ENCODE measurements at regions not wholly inside any gene's neighbourhood (a gene's known extent, or its start where the extent isn't known, plus 50 kb on each side); places are given as distances from the start of the nearest gene placed in this dataset.

DNA sequence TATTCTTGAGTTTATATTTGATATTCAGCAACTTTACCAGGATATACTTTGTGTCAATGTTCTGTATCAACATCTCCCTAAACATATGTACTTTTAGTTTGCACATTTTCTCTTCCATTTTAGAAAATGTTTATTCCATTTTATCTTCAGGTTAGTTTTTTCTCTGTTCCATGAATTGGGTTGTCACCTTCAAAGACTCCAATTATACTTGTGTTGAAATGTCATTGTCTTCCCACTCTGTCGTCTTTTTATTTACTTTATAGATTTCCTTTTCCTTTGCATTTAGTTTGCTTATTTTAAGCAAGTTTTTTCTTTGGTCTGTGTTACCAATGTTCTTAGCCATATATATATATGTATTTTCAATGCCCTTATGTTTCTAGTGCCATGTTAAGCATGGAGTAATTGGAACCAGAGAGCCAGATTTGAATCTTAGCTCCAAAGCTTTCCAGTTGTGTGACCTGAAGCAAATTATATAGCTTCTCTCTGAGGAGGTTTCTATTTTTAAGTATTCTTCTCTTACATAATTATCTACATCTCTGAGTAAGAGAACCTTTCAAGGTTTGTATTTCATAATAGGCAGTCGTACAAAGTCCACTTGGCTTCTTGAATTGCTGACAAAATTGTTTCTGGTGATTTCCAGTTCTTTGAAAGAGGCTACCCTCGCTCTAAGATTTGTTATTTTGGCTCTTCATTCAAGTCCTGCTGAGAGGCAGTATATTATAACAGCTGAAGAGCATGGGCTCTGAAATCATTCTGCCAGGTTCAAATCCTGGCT is 85.8 kb upstream of the DYRK2 start:
- FAIRE-seq, result no peak

DNA sequence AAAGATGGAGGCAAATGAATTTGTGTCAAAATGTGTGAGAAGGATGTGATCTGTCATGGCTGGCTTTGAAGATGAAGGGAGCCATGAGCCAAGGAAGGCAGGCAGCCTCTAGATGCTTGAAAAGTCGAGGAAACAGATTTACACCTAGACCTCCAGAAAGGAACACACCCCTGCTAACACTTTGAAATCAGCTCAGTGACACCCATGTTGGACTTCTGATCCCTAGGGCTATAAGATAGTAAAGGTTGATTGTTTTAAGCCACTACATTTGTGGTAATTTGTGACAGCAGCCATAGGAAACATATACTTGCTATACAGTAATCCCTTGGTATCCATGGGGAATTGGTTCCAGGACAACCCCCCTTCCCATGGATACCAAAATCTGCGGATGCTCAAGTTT is 80.5 kb upstream of the DYRK2 start:
- FAIRE-seq (no peak), DNase-seq (ENCODE audit: low spot score in 2 of 2) (no peak)

More for the DNA sequence above, 85.8 kb upstream of the DYRK2 start:
- no peak for DNase-seq (ENCODE audit: low spot score in 2 of 2)

DNA sequence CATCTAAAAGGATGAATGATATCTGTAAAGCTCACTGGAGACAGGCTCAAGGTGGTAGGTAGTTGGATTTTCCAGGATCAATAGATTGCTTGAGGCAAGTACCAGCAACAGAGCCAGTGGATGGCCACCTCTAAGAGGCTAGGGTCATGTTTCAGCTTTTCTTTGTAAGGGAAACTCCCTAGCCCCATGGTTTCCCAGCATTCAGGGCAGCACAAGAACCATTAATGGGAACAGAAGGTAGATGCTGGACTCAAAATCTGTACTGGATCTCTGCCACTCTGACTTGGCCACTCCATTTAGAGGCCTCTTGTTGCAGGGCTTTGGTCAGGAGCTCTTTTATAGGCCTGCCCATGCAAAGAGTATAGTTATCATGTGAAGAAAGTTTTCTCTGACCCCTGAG is 76.1 kb upstream of the DYRK2 start:
- FAIRE-seq (no peak), DNase-seq (ENCODE audit: low spot score in 2 of 2) (no peak)

DNA sequence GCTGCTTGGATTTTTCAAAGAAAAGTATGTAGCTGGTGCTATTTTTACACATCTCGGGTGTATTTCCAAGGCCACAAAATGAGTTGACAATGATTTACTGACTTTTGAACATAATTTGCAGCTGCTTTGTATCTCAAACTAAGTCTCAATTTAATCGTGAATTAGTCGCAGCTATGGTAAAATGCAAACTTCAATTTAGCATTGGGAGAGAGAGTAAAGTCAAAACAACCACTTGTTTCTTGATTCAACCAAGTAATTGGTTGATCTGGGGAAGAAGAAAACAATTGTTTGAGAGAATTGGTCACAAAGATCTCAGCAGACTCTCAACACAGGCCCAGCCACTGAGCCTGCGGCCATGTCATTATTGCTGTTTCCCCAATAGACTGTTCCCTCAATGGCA is 75.0 kb upstream of the DYRK2 start:
- no peak for DNase-seq (ENCODE audit: low spot score in 2 of 2)
- no peak for FAIRE-seq

DNA sequence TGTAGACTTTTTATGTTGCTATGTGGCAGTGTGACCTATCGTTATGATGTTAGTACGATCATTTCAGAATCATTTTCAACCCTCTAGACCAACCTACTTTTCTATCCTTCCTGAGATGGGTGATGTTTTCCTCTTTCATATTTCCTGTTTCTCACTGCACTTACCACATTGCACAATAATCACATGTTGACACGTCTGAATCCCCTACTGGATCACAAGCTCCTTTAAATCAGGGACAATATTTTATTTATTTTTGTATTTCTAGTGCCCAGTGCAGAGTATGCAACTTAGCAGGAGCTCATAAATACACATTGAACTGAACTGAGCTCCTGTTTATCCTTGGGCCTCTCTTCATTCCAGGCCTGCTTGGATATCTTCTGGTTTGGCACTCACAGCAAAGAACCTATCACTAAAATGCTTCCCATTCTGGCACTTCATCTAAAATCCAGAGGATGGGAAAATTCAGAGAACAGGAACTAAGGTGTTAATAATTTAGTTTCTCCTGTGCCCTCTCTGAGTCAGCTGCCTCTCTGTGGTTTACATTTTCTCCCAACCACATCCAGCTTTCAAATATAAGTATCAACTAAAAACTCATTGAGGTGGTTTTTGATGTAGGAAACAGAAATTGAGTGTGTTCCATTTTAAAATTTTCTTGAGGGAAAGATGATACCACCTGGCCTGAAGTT is 69.4 kb upstream of the DYRK2 start:
- FAIRE-seq (no peak), DNase-seq (ENCODE audit: low spot score in 2 of 2) (no peak)

DNA sequence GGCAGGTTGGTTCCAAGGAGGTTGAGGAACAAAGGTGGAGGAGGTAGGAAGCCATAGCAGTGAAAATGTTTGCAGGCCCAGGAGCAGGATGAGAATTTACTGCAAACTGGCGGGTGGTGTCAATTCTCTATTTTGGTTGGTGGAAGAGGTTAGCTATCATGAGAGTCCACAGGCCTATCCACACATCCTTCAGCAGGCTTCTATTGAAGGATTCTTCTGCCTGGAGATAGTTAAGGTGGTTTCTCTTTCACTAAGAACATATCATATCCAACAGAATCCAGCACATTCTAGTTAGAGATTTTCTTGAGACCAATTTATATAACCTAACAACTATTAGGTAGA is 68.9 kb upstream of the DYRK2 start:
- FAIRE-seq (no peak), DNase-seq (ENCODE audit: low spot score in 2 of 2) (no peak)

DNA sequence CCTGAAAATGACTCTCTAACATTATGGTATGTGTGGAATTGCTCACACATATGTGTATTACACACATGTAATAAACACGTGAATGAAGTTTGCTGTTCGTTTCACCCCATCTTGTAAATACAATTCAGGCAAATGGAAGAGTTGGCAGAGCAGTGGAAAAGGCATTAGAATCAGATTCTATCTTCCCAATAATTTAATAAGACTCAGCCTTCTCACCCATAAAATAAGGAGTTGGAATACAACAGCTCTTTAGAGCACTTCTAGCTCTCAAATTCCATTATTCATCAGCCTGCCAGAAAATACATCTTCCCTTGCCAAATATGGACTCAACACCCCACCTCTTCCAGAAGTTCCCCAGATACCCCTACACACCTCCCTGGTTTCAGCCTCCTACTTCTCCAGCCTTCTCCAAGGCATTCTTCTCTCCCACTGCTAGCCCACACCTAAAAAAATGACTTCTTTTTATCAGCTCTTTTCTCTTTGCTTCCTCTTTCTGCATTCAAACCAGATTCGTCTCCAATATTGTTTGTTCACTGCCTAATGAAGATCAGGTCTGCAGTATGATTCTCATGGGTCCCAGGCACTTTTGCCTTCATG is 66.2 kb upstream of the DYRK2 start:
- DNase-seq (ENCODE audit: low spot score in 2 of 2), result no peak

DNA sequence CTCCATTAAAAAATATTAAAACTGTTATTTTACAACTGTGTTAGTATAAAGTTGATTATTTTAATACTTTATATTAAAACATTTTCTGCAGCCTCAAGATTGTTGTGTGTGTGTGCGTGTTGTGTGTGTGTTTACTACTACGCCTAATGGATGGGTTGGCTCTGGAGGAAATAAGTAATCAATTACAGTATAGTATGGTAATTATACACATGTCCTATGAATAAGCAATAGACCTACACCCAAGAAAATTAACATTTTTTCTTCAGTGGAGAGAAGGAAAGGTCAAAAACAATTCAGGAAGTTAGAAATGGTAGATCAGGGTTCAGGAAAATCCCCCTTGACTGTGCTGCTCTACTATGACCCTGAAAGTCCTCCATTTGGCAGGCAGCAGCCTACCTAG is 65.7 kb upstream of the DYRK2 start:
- DNase-seq (ENCODE audit: low spot score in 2 of 2) (no peak), FAIRE-seq (no peak)

More for the DNA sequence above, 66.2 kb upstream of the DYRK2 start:
- no peak for FAIRE-seq

DNA sequence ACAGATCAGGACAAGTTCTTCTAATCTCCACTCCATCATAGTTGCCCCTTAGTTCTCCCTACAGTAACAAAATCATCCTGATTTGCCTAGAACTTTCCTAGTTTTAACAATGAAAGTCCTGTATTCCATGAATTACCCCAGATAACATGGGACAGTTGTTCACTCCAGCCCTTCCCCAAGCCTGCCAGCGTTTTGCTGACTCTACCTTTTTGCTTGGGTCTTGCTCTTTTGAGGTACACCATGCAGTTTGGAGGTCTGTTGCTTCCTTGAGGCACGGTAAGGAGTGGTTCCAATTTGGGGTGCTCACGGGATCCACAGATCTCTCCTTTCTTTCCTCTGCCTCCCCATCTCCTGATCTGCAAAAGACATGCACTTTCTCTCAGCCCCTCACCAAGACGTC is 61.6 kb upstream of the DYRK2 start:
- FAIRE-seq, result no peak
- DNase-seq (ENCODE audit: low spot score in 2 of 2), result no peak

DNA sequence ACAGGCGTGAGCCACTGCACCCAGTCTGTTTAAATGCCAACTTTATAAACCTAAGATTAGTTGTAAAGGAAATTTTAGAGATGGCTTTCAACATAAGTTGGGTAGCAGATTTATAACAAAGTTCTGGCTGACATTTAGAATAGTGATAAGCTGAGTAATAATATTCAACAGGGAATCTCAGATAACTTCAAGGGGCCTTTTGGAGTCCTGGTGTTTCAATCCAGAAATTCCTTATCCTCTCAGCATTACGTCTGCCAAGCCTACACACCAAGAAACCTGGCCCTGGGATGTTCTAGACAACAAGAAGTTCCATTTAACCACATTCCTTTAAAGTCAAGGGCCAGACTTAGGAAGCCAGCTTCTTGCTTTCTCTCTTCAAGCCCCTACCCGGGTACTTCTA is 59.5 kb upstream of the DYRK2 start:
- FAIRE-seq, result no peak
- DNase-seq (ENCODE audit: low spot score in 2 of 2), result no peak

DNA sequence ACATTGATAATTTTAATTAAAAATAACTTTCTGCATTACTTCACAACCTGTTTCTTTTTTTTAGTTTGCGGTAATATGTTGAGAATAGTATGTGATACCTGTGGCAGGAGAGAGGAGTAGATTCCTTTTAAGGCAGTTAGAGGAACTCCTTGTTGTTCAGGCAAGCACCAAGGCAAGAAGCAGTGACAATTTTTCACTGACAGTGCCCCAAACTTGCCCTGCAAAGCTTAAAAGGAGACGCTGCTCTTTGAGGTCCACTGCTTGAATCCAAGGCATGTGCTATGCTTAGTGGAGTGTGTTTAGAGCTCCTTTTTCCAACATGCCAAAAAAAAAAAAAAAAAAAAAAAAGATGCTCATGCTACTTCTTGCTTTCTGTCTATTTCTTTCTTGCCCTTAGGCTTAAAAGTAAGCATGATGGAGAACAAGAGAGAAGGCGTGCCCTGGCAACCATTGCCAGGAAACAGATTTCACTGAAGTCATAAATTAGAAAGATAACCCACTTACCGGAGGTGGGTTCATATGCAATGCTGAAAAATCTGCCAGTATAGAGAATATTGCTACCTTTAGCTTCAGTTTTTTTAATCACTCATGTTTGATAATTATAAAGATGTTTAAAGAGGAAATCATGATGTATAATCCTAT is 58.3 kb upstream of the DYRK2 start:
- FAIRE-seq (no peak), DNase-seq (ENCODE audit: low spot score in 2 of 2) (no peak)

DNA sequence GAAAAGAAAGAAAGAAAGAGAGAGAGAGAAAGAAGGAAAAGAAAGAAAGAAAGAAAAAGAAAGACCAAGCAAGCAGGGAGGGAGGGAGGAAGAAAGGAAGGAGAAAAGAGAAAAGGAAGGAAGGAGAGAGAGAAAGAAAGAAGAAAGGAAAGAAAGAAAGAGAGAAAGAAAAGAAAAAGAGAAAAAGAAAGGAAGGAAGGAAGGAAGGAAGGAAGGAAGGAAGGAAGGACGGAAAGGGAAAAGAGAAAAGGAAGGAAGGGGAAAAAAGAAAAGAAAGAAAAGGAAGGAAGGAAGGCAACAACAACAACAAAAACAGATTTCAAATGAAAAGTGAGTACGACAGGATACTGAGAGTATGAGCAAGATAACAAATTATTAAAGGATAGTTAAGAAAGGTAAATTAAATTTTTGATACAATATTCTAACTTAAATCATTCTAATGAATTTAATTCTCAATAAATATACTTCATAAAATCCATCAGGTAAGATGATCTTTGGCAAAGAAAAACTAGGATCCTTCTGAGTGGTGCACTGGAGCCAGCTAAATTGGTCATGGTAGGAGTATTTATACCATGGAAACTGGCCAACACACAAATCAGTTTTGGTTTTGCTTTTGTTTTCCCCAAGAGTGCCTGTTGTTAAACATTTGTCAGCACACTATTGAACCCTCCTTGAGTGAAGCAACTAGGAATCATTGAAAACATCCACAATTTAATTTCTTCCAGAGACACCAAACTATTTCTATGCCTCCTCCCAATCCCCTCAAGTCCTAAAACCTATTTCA is 56.1 kb upstream of the DYRK2 start:
- FAIRE-seq (no peak), DNase-seq (ENCODE audit: low spot score in 2 of 2) (no peak)

DNA sequence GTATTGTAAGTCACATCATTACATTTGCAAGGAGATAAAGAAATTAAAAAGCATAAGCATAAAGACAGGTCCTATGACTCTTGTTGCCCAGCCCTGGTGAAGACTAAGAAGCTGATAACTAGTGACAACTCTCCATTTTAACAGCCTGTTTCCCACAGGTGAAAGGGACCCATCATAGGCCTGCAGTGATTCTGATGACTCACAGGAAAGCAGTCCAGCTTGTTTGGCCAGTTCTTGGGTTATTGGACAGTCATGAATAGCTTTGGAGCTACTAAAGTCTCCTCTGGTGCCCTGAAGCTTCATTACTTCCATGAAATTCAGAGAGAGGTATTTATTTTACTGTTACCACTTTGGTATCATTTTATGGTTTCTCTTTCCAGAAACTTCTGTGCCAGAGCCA is 55.5 kb upstream of the DYRK2 start:
- FAIRE-seq (no peak), DNase-seq (ENCODE audit: low spot score in 2 of 2) (no peak)

DNA sequence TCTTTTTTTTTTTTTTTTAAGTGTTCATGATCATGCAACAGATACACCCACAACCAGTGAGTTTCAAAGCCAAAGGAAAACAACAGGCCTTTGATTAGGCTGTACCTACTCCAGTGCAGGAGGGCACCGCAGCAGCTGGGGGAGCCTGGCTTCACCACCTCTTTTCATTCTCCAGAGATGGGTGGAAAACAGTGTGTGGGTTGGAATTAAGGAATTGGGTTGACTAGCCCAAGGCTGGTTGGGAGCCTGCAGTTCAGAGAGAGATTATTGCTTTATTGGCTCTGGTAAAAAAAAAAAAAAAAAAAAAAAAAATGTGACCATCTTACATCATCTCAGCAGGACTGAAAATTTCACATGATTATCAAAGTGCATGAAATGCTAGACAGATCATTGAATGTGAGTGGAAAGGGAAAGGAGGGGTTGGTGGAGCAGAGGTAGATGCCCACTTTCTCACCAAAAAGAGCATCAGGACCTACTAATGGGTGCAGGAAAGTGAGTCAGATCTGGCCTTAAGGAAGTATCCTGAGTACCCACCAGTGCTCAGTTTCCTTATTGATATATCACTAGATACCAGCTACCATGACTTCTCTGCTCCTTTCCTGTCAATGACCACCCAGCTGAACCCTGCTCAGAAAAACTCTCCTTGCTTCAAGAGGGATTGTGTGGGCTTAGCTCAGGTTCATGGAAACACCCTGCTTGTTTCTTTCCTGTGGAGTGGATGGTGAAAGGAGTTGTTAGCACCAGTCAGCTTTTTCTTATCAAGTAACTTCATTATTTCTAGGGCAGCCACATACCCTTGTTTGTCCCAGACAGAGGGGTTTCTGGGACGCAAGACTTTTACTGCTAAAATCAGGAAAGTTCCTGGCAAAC is 54.8 kb upstream of the DYRK2 start:
- no peak for FAIRE-seq

DNA sequence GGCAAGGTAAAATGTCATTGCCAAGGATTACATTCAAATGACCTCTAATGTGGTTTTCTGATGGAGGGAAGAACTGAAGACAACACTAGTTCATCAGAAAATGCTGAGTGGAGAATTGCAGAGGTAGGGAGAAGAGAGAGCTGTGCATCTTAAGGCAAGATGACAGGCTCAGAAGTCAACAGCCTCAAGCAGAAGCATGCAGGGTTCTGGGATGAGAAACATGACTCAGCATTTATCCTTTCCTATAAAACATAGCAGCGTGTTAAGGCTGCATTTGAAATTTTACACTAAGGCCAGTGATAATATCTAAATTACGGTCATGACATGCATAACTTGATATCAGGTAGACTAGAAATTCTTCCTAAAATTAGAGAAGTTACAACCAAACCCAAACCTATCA is 53.7 kb upstream of the DYRK2 start:
- DNase-seq (ENCODE audit: low spot score in 2 of 2) (no peak), FAIRE-seq (no peak)

More for the DNA sequence above, 54.8 kb upstream of the DYRK2 start:
- DNase-seq (ENCODE audit: low spot score in 2 of 2), result no peak

DNA sequence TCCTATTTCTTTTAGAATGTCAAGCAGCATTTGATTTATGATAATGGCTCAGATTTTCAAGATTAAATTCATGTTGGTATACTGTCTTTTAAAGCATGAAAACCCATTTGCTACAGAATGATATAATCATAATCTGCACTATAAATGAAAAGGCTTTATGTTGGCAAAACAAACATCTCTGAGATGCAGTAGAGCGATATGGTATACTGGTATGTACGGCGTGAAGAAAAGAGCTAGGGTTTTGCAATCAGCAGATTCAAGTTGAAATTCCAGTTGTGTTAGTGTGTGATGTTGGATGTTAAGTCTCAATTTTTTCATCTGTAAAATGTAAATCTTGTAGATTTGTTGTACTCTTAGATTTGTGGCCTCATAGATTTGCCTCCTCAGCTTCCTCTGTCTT is 53.2 kb upstream of the DYRK2 start:
- no peak for FAIRE-seq

DNA sequence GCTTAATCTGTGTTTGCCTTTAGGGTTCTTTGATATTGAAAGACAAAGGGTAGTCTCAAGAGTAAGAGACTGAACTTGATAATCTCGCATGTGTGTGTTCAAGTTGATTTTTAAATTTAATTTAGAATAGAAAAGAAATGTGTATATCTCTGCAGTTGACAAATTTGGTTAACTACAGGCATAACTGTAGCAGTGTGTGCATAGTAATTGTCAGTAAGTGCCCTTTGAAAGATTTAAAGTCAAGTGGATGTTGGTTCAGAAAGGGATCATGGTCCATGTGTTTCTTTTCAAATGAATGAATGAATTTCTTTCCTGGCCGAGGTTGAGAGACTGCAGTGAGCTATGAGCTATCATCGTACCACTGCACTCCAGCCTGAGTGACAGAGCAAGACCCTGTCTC is 49.9 kb upstream of the DYRK2 start:
- no peak for DNase-seq (ENCODE audit: low spot score in 2 of 2)
- no peak for FAIRE-seq

More for the DNA sequence above, 53.2 kb upstream of the DYRK2 start:
- DNase-seq (ENCODE audit: low spot score in 2 of 2), result no peak

All from frontal cortex (tissue), 3 donors.